Smooth muscle cell (in vitro differentiated cells): ENCODE measurements at regions not wholly inside any gene's neighbourhood (a gene's known extent, or its start where the extent isn't known, plus 50 kb on each side); places are given as distances from the start of the nearest gene placed in this dataset.

ENCODE experiments used
- DNase-seq: peaks from one replicate; lab custom pipeline; 2025; ENCODE audit not compliant: unreplicated experiment; lab: John Stamatoyannopoulos, UW
- H2AFZ ChIP-seq: fragments of 200-600 bp; sonication (generic); 2 replicates; pipeline ENCODE4 v1.6.0; 2016; ENCODE audit warnings: antibody characterized with exemption, low read depth, mild to moderate bottlenecking
- H3F3A ChIP-seq: fragments of 200-600 bp; sonication (generic); 2 replicates; pipeline ENCODE4 v1.6.0; 2017; ENCODE audit warnings: antibody characterized with exemption, low read depth
- H3K27ac ChIP-seq: fragments of 200-600 bp; sonication (generic); 2 replicates; pipeline ENCODE4 v1.5.1; 2016; ENCODE audit warnings: low read depth, mild to moderate bottlenecking
- H3K27me3 ChIP-seq: fragments of 200-600 bp; sonication (generic); 2 replicates; pipeline ENCODE4 v1.6.1; 2016; ENCODE audit warnings: low read depth, mild to moderate bottlenecking
- H3K36me3 ChIP-seq: fragments of 200-600 bp; sonication (generic); 2 replicates; pipeline ENCODE4 v1.5.1; 2016; ENCODE audit warnings: low read depth
- H3K4me1 ChIP-seq: fragments of 200-600 bp; sonication (generic); 2 replicates; pipeline ENCODE4 v1.5.1; 2016; ENCODE audit warnings: low read depth
- H3K4me2 ChIP-seq: fragments of 200-600 bp; sonication (generic); 2 replicates; pipeline ENCODE4 v1.6.0; 2016; ENCODE audit warnings: mild to moderate bottlenecking
- H3K4me3 ChIP-seq: fragments of 200-600 bp; sonication (generic); 2 replicates; pipeline ENCODE4 v1.5.1; 2016; ENCODE audit warnings: mild to moderate bottlenecking
- H3K79me2 ChIP-seq: fragments of 200-600 bp; sonication (generic); 2 replicates; pipeline ENCODE4 v1.6.0; 2016; ENCODE audit warnings: low read depth, mild to moderate bottlenecking
- H3K9ac ChIP-seq: fragments of 200-600 bp; sonication (generic); 2 replicates; pipeline ENCODE4 v1.6.0; 2016; ENCODE audit warnings: low read depth
- H3K9me3 ChIP-seq: fragments of 200-600 bp; sonication (generic); replicated peaks from 2 replicates; pipeline ENCODE4 v1.5.1; 2016; ENCODE audit warnings: low read depth
- H4K20me1 ChIP-seq: fragments of 200-600 bp; sonication (generic); 2 replicates; pipeline ENCODE4 v1.6.0; 2016; ENCODE audit warnings: low read depth
- CTCF ChIP-seq: fragments of 200-600 bp; sonication (generic); IDR thresholded peaks from 2 replicates; pipeline ENCODE4 v1.5.1; 2017; ENCODE audit warnings: borderline replicate concordance, mild to moderate bottlenecking, antibody characterized with exemption; ENCODE audit not compliant: insufficient read depth, poor library complexity, severe bottlenecking
- WGBS: methylation state at CpG from one replicate; pipeline ENCODE4 v1.1.7; 2016; ENCODE audit warnings: low lambda C conversion rate; 5-methylcytosine and 5-hydroxymethylcytosine counted together

- H3K4me1 ChIP-seq: no peaks in the 10 kb centered on the region
- TF ChIP-seq CTCF: no peak
- H3K4me3 ChIP-seq: no peak overlapping the region
- H3K9me3 ChIP-seq: no peaks in the 10 kb centered on the region
- no peak for DNase-seq
- no peak overlapping the region for H3K9ac ChIP-seq
- no peak overlapping the region for H2AFZ ChIP-seq
- 96% methylated on average over 2 of the region's 2 CpGs for WGBS
- no peaks in the 10 kb centered on the region for H4K20me1 ChIP-seq
- no peaks in the 10 kb centered on the region for H3K79me2 ChIP-seq
- H3K27ac ChIP-seq: no peak overlapping the region
- no peak overlapping the region for H3K4me2 ChIP-seq
- H3K36me3 ChIP-seq: no peaks in the 10 kb centered on the region
- H3F3A ChIP-seq: no peaks in the 10 kb centered on the region
- H3K27me3 ChIP-seq: no peaks in the 10 kb centered on the region
These were observed 622.9 kb upstream of the SGO1 start for GRCh38 chr3:20808864-20809263.

- Histone ChIP-seq H3K9ac (no peak overlapping the region), H3K9me3 (no peaks in the 10 kb centered on the region), H3F3A (no peaks in the 10 kb centered on the region), H3K79me2 (no peaks in the 10 kb centered on the region), H3K27me3 (no peaks in the 10 kb centered on the region), H3K27ac (no peak overlapping the region), H3K4me1 (no peaks in the 10 kb centered on the region), H3K4me2 (no peak overlapping the region), H4K20me1 (no peaks in the 10 kb centered on the region), H2AFZ (no peak overlapping the region), H3K4me3 (no peak overlapping the region), H3K36me3 (no peaks in the 10 kb centered on the region)
- no peak for DNase-seq
- TF ChIP-seq CTCF: no peak
- 47% methylated on average over 1 of the region's 1 CpG for WGBS
These were observed 612.7 kb upstream of the SGO1 start for GRCh38 chr3:20798666-20799065.

- WGBS: 81% methylated on average over 4 of the region's 4 CpGs
- Histone ChIP-seq H3K36me3 (no peaks in the 10 kb centered on the region), H3K9me3 (no peaks in the 10 kb centered on the region), H4K20me1 (no peaks in the 10 kb centered on the region), H3K4me1 (no peaks in the 10 kb centered on the region), H3K4me3 (no peak overlapping the region), H3K27me3 (no peaks in the 10 kb centered on the region), H3K4me2 (no peak overlapping the region), H3K9ac (no peak overlapping the region), H3K79me2 (no peaks in the 10 kb centered on the region), H2AFZ (no peak overlapping the region), H3F3A (no peaks in the 10 kb centered on the region), H3K27ac (no peak overlapping the region)
- DNase-seq: no peak
- no peak for TF ChIP-seq CTCF
These were observed 601.0 kb upstream of the SGO1 start for GRCh38 chr3:20787005-20787404.

- Histone ChIP-seq H3K79me2 (no peaks in the 10 kb centered on the region), H3K9me3 (no peaks in the 10 kb centered on the region), H3F3A (no peaks in the 10 kb centered on the region), H4K20me1 (no peaks in the 10 kb centered on the region), H2AFZ (no peak overlapping the region), H3K27me3 (no peaks in the 10 kb centered on the region), H3K4me2 (no peak overlapping the region), H3K9ac (no peak overlapping the region), H3K27ac (no peak overlapping the region), H3K4me1 (no peaks in the 10 kb centered on the region), H3K36me3 (no peaks in the 10 kb centered on the region), H3K4me3 (no peak overlapping the region)
- WGBS: 92% methylated on average over 1 of the region's 1 CpG
- DNase-seq: no peak
- no peak for TF ChIP-seq CTCF
These were observed 590.7 kb upstream of the SGO1 start for GRCh38 chr3:20776692-20777091.
